Kasumi-1 (cell line): ENCODE measurements at regions not wholly inside any gene's neighbourhood (a gene's known extent, or its start where the extent isn't known, plus 50 kb on each side); places are given as distances from the start of the nearest gene placed in this dataset.
"Not testable (repeated sequence)": the region's sequence is repeated elsewhere in the genome, so short reads cannot be mapped to it uniquely, and the experiment has no call there.

Experiments used
- DNase-seq, 2 experiments: peaks; one replicate each; lab custom pipeline; 2025; lab: John Stamatoyannopoulos, UW

GRCh38 chr11:79661373-79661772, 220.5 kb upstream of the TENM4 start:
- no peak for DNase-seq

DNA sequence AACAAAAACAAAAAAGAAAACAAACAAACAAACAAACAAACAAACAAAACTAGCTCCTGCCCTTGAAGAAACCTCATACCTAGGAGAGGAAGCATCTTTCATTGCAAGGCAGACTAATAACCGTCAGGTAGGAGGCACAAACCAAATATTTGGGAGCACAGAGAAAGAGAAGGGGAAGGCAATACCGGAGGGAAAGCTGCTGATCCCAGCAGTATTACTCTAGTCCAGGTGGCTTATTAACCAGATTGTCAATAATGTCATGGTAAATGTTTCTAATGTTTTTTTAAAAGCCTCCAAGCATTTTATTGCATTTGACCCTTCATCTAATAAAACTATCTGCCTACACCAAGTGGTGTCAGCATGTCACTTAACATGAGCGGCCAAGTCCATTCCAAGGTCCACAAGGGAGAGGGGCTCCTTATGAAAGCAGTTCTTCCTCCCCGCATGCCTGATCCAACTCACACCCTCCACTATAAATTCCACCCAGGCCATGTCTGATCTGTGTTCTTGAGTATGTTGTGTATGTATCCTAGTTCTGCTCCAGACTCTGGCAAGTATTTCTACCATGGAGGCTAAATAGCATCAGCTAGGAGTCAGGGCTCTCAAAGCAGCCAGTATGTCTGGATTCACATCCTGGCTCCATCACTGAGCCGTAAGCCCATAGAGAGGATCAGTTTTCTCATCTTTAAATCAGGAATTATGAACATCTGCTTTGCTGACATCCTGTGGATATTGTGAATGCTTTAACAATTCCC, 208.1 kb upstream of the TENM4 start:
- no peak for DNase-seq

- DNase-seq: no peak
Observed at GRCh38 chr11:79637219-79637618, 196.4 kb upstream of the TENM4 start.

- DNase-seq: no peak
Observed at GRCh38 chr11:79634905-79635304, 194.1 kb upstream of the TENM4 start.

DNA sequence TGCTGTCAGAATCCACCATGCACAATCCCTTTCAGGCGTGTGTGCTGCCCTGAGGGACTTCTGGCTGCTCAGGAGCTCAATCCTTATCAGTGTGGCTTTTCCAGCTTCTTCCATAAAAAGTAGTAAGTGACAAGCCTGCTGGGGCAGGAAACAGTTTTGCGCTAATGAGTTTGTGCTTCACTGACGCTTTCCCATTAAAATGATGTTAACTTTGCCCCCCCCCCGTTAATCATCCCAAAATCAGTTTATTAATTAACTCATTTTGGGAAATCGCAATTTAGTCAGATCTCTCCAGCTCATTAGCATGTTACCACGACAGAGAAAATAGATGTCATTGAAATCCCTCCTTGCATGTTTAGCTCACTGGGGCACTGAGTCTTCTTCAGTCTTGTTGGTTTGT, 186.5 kb upstream of the TENM4 start:
- no peak for DNase-seq

DNA sequence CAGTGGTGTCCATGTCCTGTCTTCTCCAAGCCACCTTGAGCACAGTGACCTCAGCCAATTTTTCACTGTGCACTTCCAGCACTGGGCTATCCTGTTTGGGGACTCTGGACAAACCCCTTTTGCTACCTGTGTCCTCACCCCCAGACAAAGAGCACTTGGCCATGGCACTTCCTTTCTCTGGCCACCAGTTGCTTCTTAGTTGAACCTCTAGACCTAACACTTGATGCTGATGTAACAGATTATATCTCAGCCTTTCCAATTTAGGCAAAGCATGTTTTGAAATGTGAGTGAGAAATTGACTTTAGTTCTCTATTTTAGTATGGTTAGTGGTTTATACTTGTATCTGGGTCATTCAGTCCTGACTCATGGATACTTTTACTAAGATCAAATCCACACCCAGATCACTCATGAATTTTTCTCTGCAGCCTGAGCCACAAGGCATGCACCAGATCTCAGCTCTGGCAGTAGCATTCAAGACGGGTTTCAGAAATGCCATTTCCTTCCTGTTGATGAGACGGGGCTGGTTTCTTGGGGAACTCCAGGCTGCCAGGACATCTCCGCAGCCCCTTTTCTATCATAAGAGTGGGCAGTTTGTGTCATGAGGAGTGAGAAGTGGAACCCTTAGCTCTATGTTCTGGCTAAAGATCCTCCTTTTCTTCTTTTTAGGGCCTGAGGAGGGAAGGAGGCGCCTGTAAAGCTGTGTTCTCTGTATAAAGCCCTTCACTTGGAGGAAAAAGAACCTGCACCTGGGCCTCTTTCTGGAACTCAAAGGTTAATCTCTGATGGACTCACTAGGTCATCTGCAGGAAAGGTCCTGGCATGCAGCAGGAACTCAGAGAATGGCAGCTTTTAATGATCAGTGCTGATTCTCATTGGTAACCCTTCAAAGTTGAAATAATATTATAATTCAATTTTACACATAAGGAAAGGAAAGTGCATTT, 185.6 kb upstream of the TENM4 start:
- no peak for DNase-seq

- DNase-seq: no peak
Observed at GRCh38 chr11:79623375-79623774, 182.5 kb upstream of the TENM4 start.

DNA sequence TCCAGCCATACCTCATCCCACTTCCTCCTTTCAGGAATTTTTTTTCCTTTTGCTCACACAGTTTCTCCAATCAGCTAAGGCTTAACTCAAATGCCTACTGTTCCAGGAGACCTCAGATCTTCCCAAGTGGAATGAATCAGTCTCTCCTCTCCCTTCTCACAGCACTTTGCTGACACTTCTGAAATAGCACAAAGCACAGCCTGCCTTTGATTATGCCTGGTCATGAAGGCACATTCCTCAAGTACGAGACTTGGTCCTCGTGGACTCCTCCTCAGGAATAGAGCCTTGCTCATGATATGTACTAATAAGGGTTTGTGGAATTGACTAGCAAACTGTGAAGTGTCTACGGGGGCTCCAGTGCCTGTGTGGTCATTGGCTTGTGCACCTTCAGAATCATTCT, 176.7 kb upstream of the TENM4 start:
- no peak for DNase-seq

GRCh38 chr11:79616392-79616851, 175.6 kb upstream of the TENM4 start:
- DNase-seq: no peak

- no peak for DNase-seq
Observed at GRCh38 chr11:79615425-79615824, 174.6 kb upstream of the TENM4 start.

- no peak for DNase-seq
Observed at GRCh38 chr11:79610678-79611077, 169.8 kb upstream of the TENM4 start.

- DNase-seq: no peak
Observed at GRCh38 chr11:79610139-79610538, 169.3 kb upstream of the TENM4 start.

- DNase-seq: no peak
Observed at GRCh38 chr11:79609511-79609910, 168.7 kb upstream of the TENM4 start.

DNA sequence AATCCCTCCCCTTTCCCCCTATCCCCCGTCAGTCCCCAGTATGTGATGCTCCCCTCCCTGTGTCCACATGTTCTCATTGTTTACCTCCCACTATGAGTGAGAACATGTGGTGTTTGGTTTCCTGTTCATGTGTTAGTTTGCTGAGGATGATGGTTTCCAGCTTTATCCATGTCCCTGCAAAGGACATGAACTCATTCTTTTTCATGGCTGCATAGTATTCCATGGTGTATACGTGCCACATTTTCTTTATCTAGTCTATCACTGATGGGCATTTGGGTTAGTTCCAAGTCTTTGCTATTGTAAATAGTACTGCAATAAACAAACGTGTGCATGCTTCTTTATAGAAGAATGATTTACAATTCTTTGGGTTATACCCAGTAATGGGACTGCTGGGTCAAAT, 165.6 kb upstream of the TENM4 start:
- DNase-seq: not testable (repeated sequence)

DNA sequence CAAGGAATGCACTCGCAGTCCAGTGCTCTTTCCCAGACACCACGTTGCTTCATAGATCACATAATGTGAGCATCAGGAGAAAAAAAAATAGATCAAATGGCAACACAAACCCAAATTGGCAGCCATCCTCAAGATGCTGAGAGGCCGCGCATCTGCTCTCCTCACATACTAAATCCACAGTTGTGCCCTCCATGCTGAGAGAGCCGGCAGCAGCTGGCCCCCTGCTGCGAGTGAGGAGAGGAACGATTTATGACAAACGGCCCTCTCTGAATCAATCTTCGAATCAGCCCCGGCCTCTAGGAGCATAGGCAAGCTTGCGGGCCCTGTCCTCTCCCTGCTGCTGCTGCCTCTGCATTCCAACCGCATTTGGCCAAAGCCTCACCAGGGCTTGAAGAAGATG, 159.9 kb upstream of the TENM4 start:
- DNase-seq: no peak

DNA sequence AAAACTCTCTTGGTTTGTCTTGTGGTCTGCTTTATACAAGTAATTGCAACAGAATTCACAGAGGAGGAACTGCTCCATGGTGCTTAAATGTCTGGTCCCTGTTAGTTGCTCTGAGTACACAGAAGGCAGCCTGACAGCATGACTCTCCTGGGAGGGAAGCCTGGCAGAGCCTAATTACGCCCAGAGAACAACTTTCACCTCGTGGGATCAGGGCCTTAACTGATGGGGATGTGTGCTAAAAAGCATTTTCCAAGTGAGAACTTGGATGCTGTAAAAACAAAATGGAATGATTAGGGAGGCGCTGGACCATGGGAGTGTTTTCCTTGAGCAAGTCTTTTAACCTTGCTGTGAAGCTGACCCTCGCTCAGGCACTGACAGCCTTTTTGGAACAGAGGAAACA, 154.0 kb upstream of the TENM4 start:
- peak; percentile 39 to 42 for DNase-seq

- peak; percentile 26 to 29 for DNase-seq
Observed at GRCh38 chr11:79592824-79593223, 152.0 kb upstream of the TENM4 start.

DNA sequence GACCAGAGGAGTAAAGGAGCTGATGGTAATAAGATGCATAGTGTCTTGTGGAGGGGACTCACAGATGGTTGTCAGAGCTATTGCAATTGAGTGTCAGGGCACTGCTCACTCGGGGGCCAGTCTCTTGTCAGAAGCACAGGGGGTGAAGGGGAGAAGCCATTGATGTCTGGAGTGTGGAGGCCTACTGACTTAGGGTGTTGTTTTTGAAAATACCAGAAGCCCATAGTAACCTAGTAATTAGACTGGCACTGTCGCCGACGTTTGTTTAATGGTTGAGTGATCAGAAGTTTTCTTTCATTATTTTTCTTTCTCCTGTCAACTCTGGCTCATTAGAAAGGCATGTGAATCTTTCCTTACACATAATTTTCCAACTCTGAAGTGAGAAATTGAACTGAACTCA, 151.6 kb upstream of the TENM4 start:
- DNase-seq: no peak

GRCh38 chr11:79582434-79582833, 141.6 kb upstream of the TENM4 start:
- no peak for DNase-seq

DNA sequence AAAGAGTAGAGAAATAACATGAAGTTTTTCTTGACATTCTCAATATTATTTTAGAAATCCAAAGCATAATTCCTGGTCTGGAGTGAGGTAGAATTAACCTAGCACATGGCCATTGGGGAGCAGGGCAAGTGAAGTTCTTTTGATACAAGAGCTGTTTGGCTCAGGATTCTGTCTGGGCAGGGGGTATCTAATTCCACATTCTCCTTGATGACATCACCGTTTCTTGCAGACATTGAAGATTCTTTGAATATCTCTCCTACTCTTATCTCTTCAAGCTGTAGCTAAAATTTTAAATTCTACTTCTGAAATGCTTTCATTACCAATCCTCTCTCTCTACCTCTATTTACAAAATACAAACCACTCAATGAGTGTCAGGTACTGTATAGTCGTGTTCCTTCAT, 138.2 kb upstream of the TENM4 start:
- no peak for DNase-seq

GRCh38 chr11:79578116-79578515, 137.3 kb upstream of the TENM4 start:
- no peak for DNase-seq

GRCh38 chr11:79575701-79576100, 134.9 kb upstream of the TENM4 start:
- DNase-seq: no peak

DNA sequence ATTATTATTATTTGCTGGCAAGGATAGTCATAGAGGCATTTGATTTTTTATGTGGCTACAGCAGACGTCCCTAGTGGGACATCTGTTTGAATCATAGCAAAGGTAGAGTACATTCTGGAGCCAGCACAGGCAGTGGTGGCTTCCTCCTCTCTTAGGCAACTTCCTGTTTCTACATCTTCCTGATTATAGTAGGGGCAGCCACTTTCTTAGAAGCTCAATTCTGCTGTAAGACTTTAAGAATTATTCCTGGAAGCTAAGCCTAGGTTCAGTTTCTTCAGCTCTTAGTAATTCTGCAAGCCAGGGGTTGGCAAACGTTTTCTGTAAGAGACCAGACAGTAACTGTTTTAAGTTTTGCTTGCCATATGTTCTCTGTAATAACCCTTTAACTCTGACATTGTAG, 129.3 kb upstream of the TENM4 start:
- peak; percentile 95 to 96 for DNase-seq
